ENCODE measurements at regions not wholly inside any gene's neighbourhood (a gene's known extent, or its start where the extent isn't known, plus 50 kb on each side); places are given as distances from the start of the nearest gene placed in this dataset.

DNA sequence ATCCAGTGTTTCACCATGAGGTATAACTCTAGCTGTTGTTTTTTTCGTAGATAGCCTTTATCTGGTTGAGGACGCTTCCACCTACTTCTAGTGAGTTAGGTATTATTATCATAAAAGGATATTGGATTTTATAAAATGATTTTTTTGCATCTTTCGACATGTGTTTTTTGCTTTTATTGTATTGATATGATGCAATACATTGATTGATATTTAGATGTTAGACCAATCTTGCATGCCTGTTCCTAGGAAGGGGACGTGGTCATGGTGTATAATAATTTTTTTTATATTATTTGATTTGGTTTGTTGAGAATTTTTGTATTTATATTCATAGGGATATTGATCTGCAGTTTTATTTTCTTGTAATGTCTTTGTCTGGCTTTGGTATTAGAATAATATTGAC, 193.3 kb downstream of the HS3ST3B1 start:
- ATAC-seq (no peak), FAIRE-seq (no peak), DNase-seq (ENCODE audit: extremely low read depth in 1 of 4, low spot score in 3 of 4) (no peak)
- TF ChIP-seq SAP30 (IDR thresholded peaks at IDR 0.05; ENCODE audit: borderline replicate concordance, insufficient read depth, low read depth, low read length, poor library complexity, severe bottlenecking) (no peak), KDM1A (IDR thresholded peaks at IDR 0.05) (no peak), PHTF2 (CRISPR knock-in tag; IDR thresholded peaks at IDR 0.05) (no peak), CEBPG (CRISPR knock-in tag; IDR thresholded peaks at IDR 0.05) (no peak), CEBPG (tag; conservative IDR thresholded peaks at IDR 0.05 in 1 of 2, IDR thresholded peaks at IDR 0.05 in 1 of 2) (peak in 1 of 2 experiments; percentile 64; a peak in 2 of 4 replicates)
- WGBS (ENCODE audit: insufficient coverage, low coverage, missing lambda C conversion rate), result 0% methylated on average over 3 of the region's 4 CpGs
- H3K27ac ChIP-seq (ENCODE audit: extremely low read depth, low read depth, low read length), result no peak overlapping the region
- H3K27me3 ChIP-seq (ENCODE audit: control insufficient read depth in 2 of 2, insufficient read depth in 2 of 2, low read length in 2 of 2), result no peaks in the 10 kb centered on the region; a peak in 2 of 5 replicates
- no peak overlapping the region for H2AFZ ChIP-seq (ENCODE audit: low read depth, low read length)
- no peaks in the 10 kb centered on the region; a peak in 1 of 5 replicates for H3K4me1 ChIP-seq (replicated peaks in 1 of 2; ENCODE audit: control insufficient read depth in 2 of 2, insufficient read depth in 2 of 2, low read length in 2 of 2)
- no peaks in the 10 kb centered on the region for H3K36me3 ChIP-seq (ENCODE audit: control insufficient read depth, insufficient read depth, low read length)
- H3K9me3 ChIP-seq (replicated peaks; ENCODE audit: control insufficient read depth, insufficient read depth, low read depth, low read length), result no peaks in the 10 kb centered on the region
- in situ Hi-C loops (cut with MboI), result no loop called here
- H4K20me1 ChIP-seq (replicated peaks; ENCODE audit: control insufficient read depth, insufficient read depth, low read length), result no peaks in the 10 kb centered on the region
- no peaks in the 10 kb centered on the region for H3K79me2 ChIP-seq (ENCODE audit: control insufficient read depth, insufficient read depth, low read length)
- no peak overlapping the region for H3K4me3 ChIP-seq
- H3K9ac ChIP-seq (ENCODE audit: insufficient read depth in 1 of 2, low read depth in 2 of 2, low read length in 2 of 2), result no peak overlapping the region
- ChIA-PET CTCF (ENCODE audit: low intra/inter-chr PET ratio) (no interaction called here), POLR2A (no interaction called here)
- BruUV-seq (replicated peaks), result no TSS peak
- intact Hi-C loops (cut with micrococcal nuclease), result no loop called here
- H3K9me1 ChIP-seq (ENCODE audit: control insufficient read depth, insufficient read depth, low read length), result no peaks in the 10 kb centered on the region
- no peak overlapping the region for H3K4me2 ChIP-seq (ENCODE audit: insufficient read depth, low read length)

DNA sequence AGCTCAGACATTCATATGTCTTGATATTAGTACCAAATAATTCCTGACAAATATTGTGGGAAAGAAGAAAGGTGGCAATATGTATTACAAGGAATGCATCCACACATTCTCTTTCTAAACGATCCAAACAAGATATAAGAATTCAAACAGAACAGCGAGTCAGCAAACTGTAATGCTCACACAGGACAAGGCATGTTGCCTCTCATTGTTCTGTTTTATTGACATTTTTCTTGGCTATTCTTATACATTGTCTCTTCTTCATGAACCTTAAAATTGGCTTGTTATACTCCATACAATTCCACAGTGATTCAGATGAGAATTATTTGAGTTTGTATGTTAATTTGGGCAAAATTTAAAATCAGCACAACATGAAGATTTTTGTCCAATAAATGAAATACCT, 189.1 kb downstream of the HS3ST3B1 start:
- no peak overlapping the region for H3K27ac ChIP-seq (ENCODE audit: extremely low read depth, low read depth, low read length)
- intact Hi-C loops (cut with micrococcal nuclease), result no loop called here
- POLR2A ChIA-PET, result interaction anchor here (0.8 kb wide), 1 partner anchor 1969 kb away, joined by 4 read pairs; no protein-coding TSS in a partner anchor
- H3K9me3 ChIP-seq (replicated peaks; ENCODE audit: control insufficient read depth, insufficient read depth, low read depth, low read length), result no peaks in the 10 kb centered on the region
- no peaks in the 10 kb centered on the region; a peak in 1 of 5 replicates for H3K4me1 ChIP-seq (replicated peaks in 1 of 2; ENCODE audit: control insufficient read depth in 2 of 2, insufficient read depth in 2 of 2, low read length in 2 of 2)
- no peak overlapping the region for H3K4me3 ChIP-seq
- WGBS (ENCODE audit: insufficient coverage, low coverage, missing lambda C conversion rate), result 0% methylated on average over 2 of the region's 2 CpGs
- in situ Hi-C loops (cut with MboI), result no loop called here
- H3K27me3 ChIP-seq (ENCODE audit: control insufficient read depth in 2 of 2, insufficient read depth in 2 of 2, low read length in 2 of 2), result no peaks in the 10 kb centered on the region; a peak in 1 of 5 replicates
- no TSS peak for BruUV-seq (replicated peaks)
- DNase-seq (ENCODE audit: extremely low read depth in 1 of 4, low spot score in 3 of 4), result no peak
- no peak for FAIRE-seq
- no peaks in the 10 kb centered on the region for H3K36me3 ChIP-seq (ENCODE audit: control insufficient read depth, insufficient read depth, low read length)
- H3K79me2 ChIP-seq (ENCODE audit: control insufficient read depth, insufficient read depth, low read length), result no peaks in the 10 kb centered on the region
- ATAC-seq, result no peak
- CTCF ChIA-PET (ENCODE audit: low intra/inter-chr PET ratio), result no interaction called here
- H3K9me1 ChIP-seq (ENCODE audit: control insufficient read depth, insufficient read depth, low read length), result no peaks in the 10 kb centered on the region
- no peak overlapping the region for H3K4me2 ChIP-seq (ENCODE audit: insufficient read depth, low read length)
- no peak for TF ChIP-seq NFRKB (IDR thresholded peaks at IDR 0.05; ENCODE audit: low read depth)
- no peak for TF ChIP-seq HDAC6 (IDR thresholded peaks at IDR 0.05; ENCODE audit: low read depth, low read length)
- TF ChIP-seq MAFK (IDR thresholded peaks at IDR 0.05; ENCODE audit: low read length), result no peak
- no peak for TF ChIP-seq KDM5B (IDR thresholded peaks at IDR 0.05; ENCODE audit: insufficient replicate concordance, low read depth, low read length)
- no peak for TF ChIP-seq ZNF57 (CRISPR knock-in tag; IDR thresholded peaks at IDR 0.05)
- no peak for TF ChIP-seq CBX5 (IDR thresholded peaks at IDR 0.05; ENCODE audit: borderline replicate concordance, low read depth)
- no peak for TF ChIP-seq YBX1 (IDR thresholded peaks at IDR 0.05)
- TF ChIP-seq THRAP3 (IDR thresholded peaks at IDR 0.05; ENCODE audit: borderline replicate concordance), result no peak
- no peak for TF ChIP-seq L3MBTL2 (IDR thresholded peaks at IDR 0.05)
- TF ChIP-seq, protein P1, sequence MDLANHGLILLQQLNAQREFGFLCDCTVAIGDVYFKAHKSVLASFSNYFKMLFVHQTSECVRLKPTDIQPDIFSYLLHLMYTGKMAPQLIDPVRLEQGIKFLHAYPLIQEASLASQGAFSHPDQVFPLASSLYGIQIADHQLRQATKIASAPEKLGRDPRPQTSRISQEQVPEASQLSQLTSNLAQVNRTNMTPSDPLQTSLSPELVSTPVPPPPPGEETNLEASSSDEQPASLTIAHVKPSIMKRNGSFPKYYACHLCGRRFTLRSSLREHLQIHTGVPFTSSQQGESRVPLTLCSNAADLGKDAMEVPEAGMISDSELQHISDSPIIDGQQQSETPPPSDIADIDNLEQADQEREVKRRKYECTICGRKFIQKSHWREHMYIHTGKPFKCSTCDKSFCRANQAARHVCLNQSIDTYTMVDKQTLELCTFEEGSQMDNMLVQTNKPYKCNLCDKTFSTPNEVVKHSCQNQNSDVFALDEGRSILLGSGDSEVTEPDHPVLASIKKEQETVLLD (IDR thresholded peaks at IDR 0.05), result no peak
- no peak for TF ChIP-seq NFXL1 (CRISPR knock-in tag; IDR thresholded peaks at IDR 0.05)
- TF ChIP-seq ZNF436 (CRISPR knock-in tag; IDR thresholded peaks at IDR 0.05), result no peak
- TF ChIP-seq ZNF253 (CRISPR knock-in tag; conservative IDR thresholded peaks at IDR 0.05), result no peak
- TF ChIP-seq ILF3 (IDR thresholded peaks at IDR 0.05; ENCODE audit: borderline replicate concordance), result no peak
- no peaks in the 10 kb centered on the region for H4K20me1 ChIP-seq (replicated peaks; ENCODE audit: control insufficient read depth, insufficient read depth, low read length)
- no peak overlapping the region for H2AFZ ChIP-seq (ENCODE audit: low read depth, low read length)
- no peak overlapping the region for H3K9ac ChIP-seq (ENCODE audit: insufficient read depth in 1 of 2, low read depth in 2 of 2, low read length in 2 of 2)
